B cell (primary cell): ENCODE measurements at regions not wholly inside any gene's neighbourhood (a gene's known extent, or its start where the extent isn't known, plus 50 kb on each side); places are given as distances from the start of the nearest gene placed in this dataset.

Experiments
- ATAC-seq: fragments of 200-7000 bp; cut with Tn5 transposase; one replicate; pipeline ENCODE4 v1.10.0; 2021; ENCODE audit warnings: low read depth, mild to moderate bottlenecking, moderate number of reproducible peaks, moderate library complexity
- CTCF ChIA-PET: fragments of 350-600 bp; sonication (Branson Sonifier 250); formaldehyde crosslinking; loops from one replicate; lab custom pipeline; 2021; ENCODE audit warnings: antibody characterized with exemption, inconsistent platforms; lab: Charles Lee
- POLR2A ChIA-PET: fragments of 350-600 bp; sonication (Branson Sonifier 250); formaldehyde crosslinking; loops from one replicate; lab custom pipeline; 2021; ENCODE audit warnings: antibody characterized with exemption; lab: Charles Lee
- DNase-seq: peaks from one replicate; pipeline ENCODE4 v3.0.0; 2013
- H2AFZ ChIP-seq: 2 replicates; pipeline ENCODE4 v1.6.1; 2012; ENCODE audit warnings: mild to moderate bottlenecking, low read depth, low read length; ENCODE audit not compliant: insufficient read depth, poor library complexity, severe bottlenecking
- H3K27ac ChIP-seq, 2 donors: 1 replicate in 1 of 2; 2 replicates in 1 of 2; pipeline ENCODE4 v1.5.1; 2012 to 2013; ENCODE audit warnings: low read length in 2 of 2, mild to moderate bottlenecking in 2 of 2, moderate library complexity in 1 of 2
- H3K27me3 ChIP-seq, 4 experiments: fragments of 200-600 bp in 1 of 4; sonication (generic) in 1 of 4; replicated peaks in 1 of 4; 1 replicate in 2 of 4; 2 replicates in 2 of 4; pipeline versions ENCODE4 v1.6.1 to v1.7.0; 2013 to 2016; ENCODE audit warnings: low read length in 3 of 4, mild to moderate bottlenecking in 2 of 4, mixed read lengths in 1 of 4, moderate library complexity in 1 of 4; ENCODE audit not compliant: insufficient read depth in 4 of 4, control insufficient read depth in 3 of 4; ENCODE audit errors: control extremely low read depth in 1 of 4
- H3K36me3 ChIP-seq, 2 experiments: replicated peaks in 1 of 2; 1 replicate in 1 of 2; 2 replicates in 1 of 2; pipeline versions ENCODE4 v1.6.1 to v1.7.1; 2013; ENCODE audit warnings: low read length in 1 of 2; ENCODE audit not compliant: insufficient read depth in 2 of 2, control insufficient read depth in 1 of 2; ENCODE audit errors: control extremely low read depth in 1 of 2, extremely low read depth in 1 of 2
- H3K4me1 ChIP-seq, 2 donors: fragments of 200-600 bp in 1 of 2; sonication (generic) in 1 of 2; 1 replicate in 1 of 2; 2 replicates in 1 of 2; pipeline versions ENCODE4 v1.5.1 to v1.6.1; 2013 to 2017; ENCODE audit warnings: low read length in 2 of 2; ENCODE audit not compliant: control insufficient read depth in 2 of 2, insufficient read depth in 2 of 2
- H3K4me2 ChIP-seq: replicated peaks from 2 replicates; pipeline ENCODE3; 2012; ENCODE audit warnings: mild to moderate bottlenecking, low read depth, low read length; ENCODE audit not compliant: poor library complexity, severe bottlenecking
- H3K4me3 ChIP-seq, 5 experiments: fragments of 200-600 bp in 1 of 5; sonication (generic) in 1 of 5; 1 replicate in 3 of 5; 2 replicates in 2 of 5; pipeline versions ENCODE4 v1.5.1 to v1.7.0; 2011 to 2016; ENCODE audit warnings: low read length in 4 of 5, mild to moderate bottlenecking in 4 of 5, low read depth in 2 of 5, control low read depth in 1 of 5, moderate library complexity in 1 of 5; ENCODE audit not compliant: insufficient read depth in 1 of 5; ENCODE audit errors: control extremely low read depth in 1 of 5, extremely low read depth in 1 of 5
- H3K79me2 ChIP-seq: fragments of 200-600 bp; sonication (generic); one replicate; pipeline ENCODE4 v1.6.0; 2016; ENCODE audit warnings: low read length; ENCODE audit not compliant: control insufficient read depth, insufficient read depth
- H3K9ac ChIP-seq: fragments of 200-600 bp; sonication (generic); 2 replicates; pipeline ENCODE4 v1.6.1; 2017; ENCODE audit warnings: mild to moderate bottlenecking, low read length, moderate library complexity
- H3K9me3 ChIP-seq, 3 donors: one replicate each; pipeline versions ENCODE4 v1.6.1 to v1.7.1; 2013; ENCODE audit warnings: low read length in 2 of 3; ENCODE audit not compliant: control insufficient read depth in 2 of 3, insufficient read depth in 1 of 3; ENCODE audit errors: control extremely low read depth in 1 of 3
- H4K20me1 ChIP-seq: 2 replicates; pipeline ENCODE4 v1.6.0; 2012; ENCODE audit warnings: mild to moderate bottlenecking, low read length; ENCODE audit not compliant: insufficient read depth, control insufficient read depth, poor library complexity, severe bottlenecking
- H3K27ac Mint-ChIP-seq: one replicate; pipeline ENCODE4 v1.8.0; 2021; ENCODE audit warnings: mixed read lengths
- H3K27me3 Mint-ChIP-seq: one replicate; pipeline ENCODE4 v1.8.0; 2021; ENCODE audit warnings: mixed read lengths
- H3K4me1 Mint-ChIP-seq: one replicate; pipeline ENCODE4 v1.8.0; 2021; ENCODE audit warnings: mixed read lengths
- H3K4me3 Mint-ChIP-seq: one replicate; pipeline ENCODE4 v1.8.0; 2021; ENCODE audit warnings: mixed read lengths
- H3K9me3 Mint-ChIP-seq: one replicate; pipeline ENCODE4 v1.8.0; 2022; ENCODE audit warnings: mixed read lengths; ENCODE audit not compliant: insufficient read depth
- CTCF ChIP-seq: fragments of 200-600 bp; IDR thresholded peaks from one replicate; pipeline ENCODE4 v1.8.0; 2022; ENCODE audit warnings: antibody characterized with exemption, mild to moderate bottlenecking
- EZH2 ChIP-seq: IDR thresholded peaks from 2 replicates; pipeline ENCODE4 v1.6.1; 2012; ENCODE audit warnings: borderline replicate concordance, low read depth, mild to moderate bottlenecking, moderate library complexity, low read length; ENCODE audit not compliant: insufficient read depth, poor library complexity, severe bottlenecking
- WGBS: methylation state at CpG from one replicate; pipeline ENCODE4 v1.1.5; 2013; ENCODE audit warnings: missing lambda C conversion rate; ENCODE audit not compliant: insufficient coverage; 5-methylcytosine and 5-hydroxymethylcytosine counted together
- intact Hi-C: fragments of 100-400 bp; cut with micrococcal nuclease; formaldehyde crosslinking; loops from one replicate; pipeline ENCODE4 v1.10.0; 2022

DNA sequence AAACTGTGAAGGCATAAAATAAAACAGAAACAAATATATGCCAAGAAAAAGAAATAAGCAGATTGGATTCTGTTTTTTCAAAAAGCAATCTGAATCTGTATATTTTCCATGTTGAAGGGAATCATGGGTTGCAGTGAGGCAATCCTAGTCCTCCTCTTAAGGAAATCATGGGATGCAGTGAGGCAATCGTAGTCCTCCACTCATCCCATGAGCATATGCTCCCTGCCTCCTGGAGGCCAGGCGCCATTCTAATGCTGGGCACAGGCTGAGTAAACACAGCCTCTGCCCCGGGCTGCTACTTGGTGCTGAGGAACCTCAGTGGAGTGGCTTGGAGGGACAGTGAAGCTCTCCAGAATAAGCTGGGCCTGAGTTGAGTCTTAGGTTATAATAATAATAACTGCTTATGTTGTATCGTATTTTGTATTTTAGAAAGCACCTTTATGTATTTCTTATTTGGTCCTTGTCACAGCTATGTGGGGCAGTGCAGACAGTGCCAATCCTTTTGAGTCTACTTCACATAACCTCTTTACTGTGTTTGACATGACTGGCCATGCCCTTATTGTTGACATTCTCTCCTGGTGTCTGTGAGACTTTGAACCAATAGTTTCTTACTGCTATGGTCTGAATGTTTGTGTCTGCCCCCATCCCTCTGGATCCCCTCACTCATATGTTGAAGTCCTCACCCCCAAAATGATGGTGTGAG is 56.6 kb upstream of the CITED2 start:
- no peak overlapping the region for H2AFZ ChIP-seq
- ChIA-PET CTCF (no interaction called here), POLR2A (no interaction called here)
- H3K27ac ChIP-seq = no peak overlapping the region
- TF ChIP-seq EZH2 = no peak
- no peak for TF ChIP-seq CTCF
- H4K20me1 ChIP-seq = no peaks in the 10 kb centered on the region
- no peak overlapping the region for H3K9ac ChIP-seq
- H3K36me3 ChIP-seq = no peaks in the 10 kb centered on the region
- H3K4me2 ChIP-seq = no peak overlapping the region
- DNase-seq (no peak), ATAC-seq (no peak)
- no peaks in the 10 kb centered on the region for H3K79me2 ChIP-seq
- Mint-ChIP-seq H3K4me3 (no peak overlapping the region), H3K27ac (no peak overlapping the region), H3K4me1 (peaks cover 7% of the 10 kb centered on the region), H3K9me3 (peaks cover 2% of the 10 kb centered on the region), H3K27me3 (no peaks in the 10 kb centered on the region)
- H3K4me3 ChIP-seq = no peak overlapping the region
- H3K9me3 ChIP-seq = peaks cover 0 to 7% (median 3%) of the 10 kb centered on the region in 3 donors
- no peaks in the 10 kb centered on the region for H3K27me3 ChIP-seq
- intact Hi-C loops = no loop called here
- WGBS = no CpG with 5 or more reads among the region's 4 CpGs
- peaks cover 4% of the 10 kb centered on the region in 2 donors for H3K4me1 ChIP-seq

GRCh38 chr6:139429580-139430145 is 55.2 kb upstream of the CITED2 start:
- ATAC-seq (no peak), DNase-seq (no peak)
- Mint-ChIP-seq H3K27ac (no peak overlapping the region), H3K4me3 (no peak overlapping the region), H3K27me3 (no peaks in the 10 kb centered on the region), H3K9me3 (peaks cover 2% of the 10 kb centered on the region), H3K4me1 (peaks cover 7% of the 10 kb centered on the region)
- no peak overlapping the region for H3K27ac ChIP-seq
- no peaks in the 10 kb centered on the region for H3K79me2 ChIP-seq
- no peak for TF ChIP-seq EZH2
- no peak for TF ChIP-seq CTCF
- H3K4me3 ChIP-seq = no peak overlapping the region
- intact Hi-C loops = no loop called here
- CTCF ChIA-PET = no interaction called here
- WGBS = 87% methylated on average over 4 of the region's 7 CpGs
- H3K27me3 ChIP-seq = no peaks in the 10 kb centered on the region
- H3K4me1 ChIP-seq = peaks cover 4% of the 10 kb centered on the region in 2 donors
- no peak overlapping the region for H3K9ac ChIP-seq
- no peaks in the 10 kb centered on the region for H3K36me3 ChIP-seq
- H3K4me2 ChIP-seq = no peak overlapping the region
- H4K20me1 ChIP-seq = no peaks in the 10 kb centered on the region
- H3K9me3 ChIP-seq = peaks cover 0 to 7% (median 3%) of the 10 kb centered on the region in 3 donors
- POLR2A ChIA-PET = no interaction called here
- no peak overlapping the region for H2AFZ ChIP-seq
